IMR-90 (cell line): ENCODE measurements at regions not wholly inside any gene's neighbourhood (a gene's known extent, or its start where the extent isn't known, plus 50 kb on each side); places are given as distances from the start of the nearest gene placed in this dataset.

Experiments used
- ATAC-seq: fragments of 200-7000 bp; cut with Tn5 transposase; 2 replicates; pipeline ENCODE4 v1.9.1; 2020; ENCODE audit warnings: low read depth, mild to moderate bottlenecking, moderate library complexity
- BruUV-seq: library from RNA; stranded (reverse); fragments of 400-500 nt; replicated peaks from 2 replicates; lab custom pipeline; 2021; lab: Mats Ljungman, UMichigan
- CTCF ChIA-PET: fragments of 300-600 bp; formaldehyde crosslinking; extraction: SDS; loops from one replicate; lab custom pipeline; 2021; ENCODE audit warnings: antibody characterized with exemption; lab: Yijun Ruan, JAX
- POLR2A ChIA-PET: fragments of 300-600 bp; sonication (Branson Sonifier 250); formaldehyde crosslinking; loops from one replicate; lab custom pipeline; 2022; ENCODE audit warnings: antibody characterized with exemption; ENCODE audit not compliant: unreplicated experiment; lab: Charles Lee
- DNase-seq: peaks from one replicate; pipeline ENCODE4 v3.0.0; 2013
- H2AFZ ChIP-seq: replicated peaks from 2 replicates; pipeline ENCODE3; 2013; ENCODE audit warnings: low read length, mild to moderate bottlenecking; ENCODE audit not compliant: poor library complexity
- H2AK5ac ChIP-seq: 2 replicates; pipeline ENCODE4 v1.6.1; 2013; ENCODE audit warnings: low read depth, low read length, inconsistent platforms
- H2AK9ac ChIP-seq: replicated peaks from 2 replicates; pipeline ENCODE3; 2013; ENCODE audit warnings: mild to moderate bottlenecking, low read depth, low read length, moderate library complexity; ENCODE audit not compliant: poor library complexity
- H2BK120ac ChIP-seq: 2 replicates; pipeline ENCODE4 v1.6.1; 2013; ENCODE audit warnings: low read depth, low read length, inconsistent platforms
- H2BK15ac ChIP-seq: 3 replicates; pipeline ENCODE4 v1.6.1; 2013; ENCODE audit warnings: low read depth, low read length, inconsistent platforms
- H2BK20ac ChIP-seq: 2 replicates; pipeline ENCODE4 v1.6.1; 2013; ENCODE audit warnings: low read depth, mild to moderate bottlenecking, inconsistent platforms, low read length, moderate library complexity
- H2BK5ac ChIP-seq: 2 replicates; pipeline ENCODE4 v1.6.1; 2013; ENCODE audit warnings: mild to moderate bottlenecking, low read depth, low read length, inconsistent platforms; ENCODE audit not compliant: poor library complexity, severe bottlenecking
- H3K14ac ChIP-seq: replicated peaks from 2 replicates; pipeline ENCODE4 v1.6.1; 2013; ENCODE audit warnings: low read depth, low read length, inconsistent platforms
- H3K18ac ChIP-seq: 2 replicates; pipeline ENCODE4 v1.6.1; 2013; ENCODE audit warnings: low read depth, low read length, control low read depth
- H3K23ac ChIP-seq: 2 replicates; pipeline ENCODE4 v1.6.1; 2013; ENCODE audit warnings: low read depth, low read length, inconsistent platforms
- H3K27ac ChIP-seq: 2 replicates; pipeline ENCODE4 v1.5.1; 2013; ENCODE audit warnings: mild to moderate bottlenecking, control low read depth, low read length; ENCODE audit not compliant: insufficient read depth
- H3K27me3 ChIP-seq: 2 replicates; pipeline ENCODE4 v1.6.1; 2013; ENCODE audit warnings: low read length; ENCODE audit not compliant: control insufficient read depth, insufficient read depth
- H3K36me3 ChIP-seq: 2 replicates; pipeline ENCODE4 v1.6.1; 2013; ENCODE audit warnings: low read length, mixed read lengths; ENCODE audit not compliant: control insufficient read depth, insufficient read depth
- H3K4ac ChIP-seq: 2 replicates; pipeline ENCODE4 v1.6.1; 2013; ENCODE audit warnings: low read depth, low read length, inconsistent platforms
- H3K4me1 ChIP-seq: 2 replicates; pipeline ENCODE4 v1.6.1; 2013; ENCODE audit warnings: low read length, mixed read lengths; ENCODE audit not compliant: control insufficient read depth, insufficient read depth
- H3K4me2 ChIP-seq: 2 replicates; pipeline ENCODE4 v1.6.1; 2013; ENCODE audit warnings: low read depth, mild to moderate bottlenecking, control low read depth, low read length, moderate library complexity
- H3K4me3 ChIP-seq: 2 replicates; pipeline ENCODE4 v1.5.1; 2013; ENCODE audit warnings: low read depth, mild to moderate bottlenecking, control low read depth, low read length, moderate library complexity; ENCODE audit not compliant: insufficient read depth
- H3K56ac ChIP-seq: 2 replicates; pipeline ENCODE4 v1.6.1; 2013; ENCODE audit warnings: low read length, inconsistent platforms; ENCODE audit not compliant: insufficient read depth; ENCODE audit errors: extremely low read depth
- H3K79me1 ChIP-seq, 2 experiments: 2 replicates each; pipeline ENCODE4 v1.6.1; 2013; ENCODE audit warnings: low read length in 2 of 2, inconsistent platforms in 1 of 2, low read depth in 1 of 2
- H3K9ac ChIP-seq: 2 replicates; pipeline ENCODE4 v1.6.1; 2013; ENCODE audit warnings: low read depth, low read length, control low read depth
- H3K9me1 ChIP-seq: 2 replicates; pipeline ENCODE4 v1.6.1; 2013; ENCODE audit warnings: low read length, inconsistent platforms; ENCODE audit not compliant: insufficient read depth
- H3K9me3 ChIP-seq: 2 replicates; pipeline ENCODE4 v1.6.1; 2013; ENCODE audit warnings: low read length; ENCODE audit not compliant: control insufficient read depth, insufficient read depth
- H4K20me1 ChIP-seq: 2 replicates; pipeline ENCODE4 v1.6.1; 2013; ENCODE audit warnings: low read length, inconsistent platforms; ENCODE audit not compliant: insufficient read depth
- H4K5ac ChIP-seq: 2 replicates; pipeline ENCODE4 v1.6.1; 2013; ENCODE audit warnings: mild to moderate bottlenecking, low read depth, low read length, control low read depth
- H4K8ac ChIP-seq, 2 experiments: 2 replicates each; pipeline ENCODE4 v1.6.1; 2013; ENCODE audit warnings: low read depth in 2 of 2, low read length in 2 of 2, control low read depth in 1 of 2, inconsistent platforms in 1 of 2
- H4K91ac ChIP-seq: 2 replicates; pipeline ENCODE4 v1.6.1; 2013; ENCODE audit warnings: low read depth, low read length, inconsistent platforms; ENCODE audit not compliant: insufficient read depth
- FOS ChIP-seq: fragments of 150-350 bp; IDR thresholded peaks from 2 replicates; pipeline ENCODE4 v1.6.1; 2016; ENCODE audit warnings: low read depth, low read length
- MAZ ChIP-seq: IDR thresholded peaks from 2 replicates; pipeline ENCODE4 v1.6.1; 2012; ENCODE audit warnings: low read depth, mild to moderate bottlenecking, low read length, improper control_type of control experiment, moderate library complexity, borderline replicate concordance
- MXI1 ChIP-seq: IDR thresholded peaks from 2 replicates; pipeline ENCODE4 v1.6.1; 2012; ENCODE audit warnings: low read depth, mild to moderate bottlenecking, low read length, moderate library complexity, borderline replicate concordance
- RFX5 ChIP-seq: IDR thresholded peaks from 2 replicates; pipeline ENCODE4 v1.8.0; 2012; ENCODE audit warnings: low read depth, mild to moderate bottlenecking, low read length, moderate library complexity
- USF2 ChIP-seq: fragments of 150-350 bp; IDR thresholded peaks from 2 replicates; pipeline ENCODE4 v1.6.1; 2017; ENCODE audit warnings: mild to moderate bottlenecking, antibody characterized with exemption, low read length, low read depth
- WGBS, 2 experiments: methylation state at CpG; one replicate each; pipeline versions ENCODE4 v1.1.5 to v1.1.7; 2013; ENCODE audit warnings: missing lambda C conversion rate in 2 of 2; ENCODE audit not compliant: insufficient read length in 1 of 2; ENCODE audit errors: extremely low coverage in 2 of 2; 5-methylcytosine and 5-hydroxymethylcytosine counted together
- dilution Hi-C: fragments of 300-500 bp; cut with HindIII; formaldehyde crosslinking; loops from one replicate; pipeline ENCODE4 v1.14.3; 2018; ENCODE audit warnings: low sequenced_read_pairs; ENCODE audit not compliant: unreplicated experiment
- in situ Hi-C: fragments of 300-500 bp; cut with MboI; formaldehyde crosslinking; loops from 3 replicates; pipeline ENCODE4 v1.14.3; 2019; ENCODE audit warnings: low sequenced_read_pairs, inconsistent platforms, mixed read lengths
- intact Hi-C: fragments of 100-400 bp; cut with micrococcal nuclease; formaldehyde crosslinking; loops from 2 replicates; pipeline ENCODE4 v1.10.0; 2022

GRCh38 chr6:135118134-135118730, 62.9 kb upstream of the MYB start:
- Histone ChIP-seq H3K14ac (no peak overlapping the region), H3K9ac (no peak overlapping the region), H4K91ac (no peak overlapping the region), H2BK5ac (no peak overlapping the region), H3K27ac (no peak overlapping the region), H4K5ac (no peak overlapping the region), H2AFZ (no peak overlapping the region), H3K9me1 (no peaks in the 10 kb centered on the region), H3K4ac (no peak overlapping the region), H2BK120ac (no peak overlapping the region), H3K4me2 (no peak overlapping the region), H3K18ac (no peak overlapping the region), H3K56ac (no peak overlapping the region), H3K4me3 (no peak overlapping the region), H2AK9ac (no peak overlapping the region), H2BK15ac (no peak overlapping the region), H4K8ac (no peak overlapping the region), H2BK20ac (no peak overlapping the region), H3K9me3 (0 out of 2 replicates have a peak, but pooled peaks cover 1% of the 10 kb centered on the region), H2AK5ac (no peak overlapping the region), H3K23ac (no peak overlapping the region), H3K27me3 (peaks cover 32% of the 10 kb centered on the region), H3K36me3 (no peaks in the 10 kb centered on the region), H3K4me1 (no peaks in the 10 kb centered on the region), H3K79me1 (no peaks in the 10 kb centered on the region), H4K20me1 (no peaks in the 10 kb centered on the region)
- CTCF ChIA-PET = no interaction called here
- dilution Hi-C loops = no loop called here
- WGBS, 2 experiments = 64% methylated on average over 3 of the region's 5 CpGs; no CpG with 5 or more reads in 1 of the 2 experiments
- in situ Hi-C loops = no loop called here
- intact Hi-C loops = no loop called here
- TF ChIP-seq MXI1 (no peak), FOS (no peak), MAZ (no peak), RFX5 (no peak), USF2 (no peak)
- POLR2A ChIA-PET = no interaction called here
- DNase-seq (no peak), ATAC-seq (no peak)
- no TSS peak for BruUV-seq
